HS-27A (cell line): ENCODE measurements at regions not wholly inside any gene's neighbourhood (a gene's known extent, or its start where the extent isn't known, plus 50 kb on each side); places are given as distances from the start of the nearest gene placed in this dataset.
A peak's percentile ranks its signal among the peaks of the same experiment; 100 is the strongest.
"Not testable (repeated sequence)": the region's sequence is repeated elsewhere in the genome, so short reads cannot be mapped to it uniquely, and the experiment has no call there.

Source experiments
- DNase-seq: peaks from one replicate; pipeline ENCODE4 v3.0.0-alpha.2; 2012; ENCODE audit warnings: low read depth, missing footprints

DNA sequence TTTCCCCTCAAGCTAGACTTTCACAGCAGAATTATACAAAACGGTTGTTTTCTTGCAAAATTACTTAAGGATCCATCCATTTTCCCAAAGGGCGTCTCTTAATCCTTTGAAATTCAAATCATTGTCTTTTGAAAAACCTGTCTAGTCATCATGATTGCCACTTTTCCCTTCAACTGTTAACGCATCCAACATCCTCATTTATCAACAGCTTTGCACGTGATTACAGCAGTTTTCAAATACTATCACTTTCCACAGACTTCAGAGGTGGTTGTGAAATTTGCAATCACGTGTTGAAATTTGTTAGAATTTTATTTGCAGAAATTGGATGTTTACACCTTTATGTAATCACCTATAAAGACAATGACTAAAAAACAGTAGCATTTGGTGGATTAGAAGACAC is 304.4 kb upstream of the SLC39A10 start:
- DNase-seq = no peak

DNA sequence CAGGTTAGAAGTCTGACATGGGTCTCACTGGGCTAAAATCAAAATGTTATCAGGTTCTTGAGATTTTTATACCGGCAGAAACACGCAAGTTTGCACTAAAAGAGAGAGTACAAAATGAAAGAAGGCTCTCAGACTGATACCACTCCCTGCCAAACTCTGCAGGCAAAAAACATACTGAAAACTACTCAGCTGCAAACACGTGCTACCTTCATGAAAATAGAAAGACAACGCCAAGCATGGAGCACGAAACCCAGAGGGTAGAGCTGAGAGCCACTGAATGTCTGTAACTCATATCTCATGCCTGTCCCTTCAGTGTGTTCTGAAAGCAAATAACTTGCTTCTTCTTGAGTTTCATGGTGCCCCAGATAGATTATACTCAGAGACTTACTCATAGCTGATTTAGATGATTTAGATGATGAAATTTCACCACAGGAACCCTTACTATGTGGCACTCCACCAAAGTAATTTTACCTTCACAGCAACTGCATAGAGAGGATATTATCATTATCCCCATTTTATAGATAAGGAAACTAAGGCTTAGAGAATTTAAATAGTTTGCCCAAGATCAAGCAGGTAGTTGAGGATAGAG is 313.0 kb upstream of the SLC39A10 start:
- no peak for DNase-seq

DNA sequence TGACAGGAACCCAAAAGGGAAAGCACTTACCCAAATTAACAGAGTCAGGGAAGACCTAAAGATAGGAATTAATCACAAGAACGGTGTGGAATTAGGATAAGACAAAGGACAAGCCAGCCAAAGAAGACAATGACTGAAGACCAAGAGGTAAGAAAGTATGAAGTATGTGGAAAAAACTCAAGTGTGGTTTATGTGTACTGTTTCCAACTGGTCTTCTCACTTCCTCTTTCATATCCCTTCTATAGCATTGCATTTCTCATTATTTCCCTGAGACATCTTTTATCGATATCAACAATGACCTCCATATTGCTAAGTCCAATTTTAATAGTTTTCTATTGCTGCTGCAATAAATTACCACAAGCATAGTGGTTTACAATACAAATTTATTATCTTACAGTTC is 313.5 kb upstream of the SLC39A10 start:
- DNase-seq = no peak

DNA sequence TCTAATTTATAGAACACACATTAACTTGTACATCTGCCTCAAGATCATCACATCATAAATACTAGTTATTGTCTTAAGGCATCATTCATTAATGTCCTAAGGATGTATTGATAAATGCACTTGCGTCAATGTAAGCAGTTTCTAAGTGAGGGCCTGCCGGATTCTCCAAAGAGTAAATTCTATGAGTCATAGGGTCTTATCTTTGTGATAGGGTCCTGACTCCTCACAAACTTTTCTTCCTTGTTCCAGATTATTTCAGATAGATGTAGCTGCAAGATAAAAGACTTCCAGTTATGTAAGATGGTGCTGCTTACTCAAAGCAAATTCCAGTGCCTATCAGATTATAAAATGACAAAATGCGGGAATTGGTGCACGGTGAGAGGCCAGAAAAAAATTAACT is 315.0 kb upstream of the SLC39A10 start:
- DNase-seq = no peak

GRCh38 chr2:195338856-195339255 is 318.2 kb upstream of the SLC39A10 start:
- no peak for DNase-seq

DNA sequence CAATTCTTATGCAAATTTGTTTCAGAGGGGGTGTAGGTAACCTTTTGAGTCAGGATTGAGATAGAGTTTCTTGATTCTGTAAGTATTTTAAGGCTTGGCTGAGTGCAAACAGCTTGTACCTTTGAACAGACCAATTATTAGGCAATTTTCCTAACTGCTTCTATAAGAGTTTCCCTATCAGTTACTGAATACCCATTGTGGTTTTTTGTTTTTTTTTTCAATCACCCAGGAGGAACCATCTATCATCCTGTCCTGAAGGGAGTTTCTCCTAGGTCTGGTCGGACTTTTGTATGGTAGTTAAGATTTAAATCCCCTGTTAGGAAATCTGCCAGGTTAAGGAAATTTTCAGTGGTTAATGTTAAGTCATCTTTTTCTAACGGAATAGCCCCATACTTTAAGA is 319.4 kb upstream of the SLC39A10 start:
- no peak for DNase-seq

DNA sequence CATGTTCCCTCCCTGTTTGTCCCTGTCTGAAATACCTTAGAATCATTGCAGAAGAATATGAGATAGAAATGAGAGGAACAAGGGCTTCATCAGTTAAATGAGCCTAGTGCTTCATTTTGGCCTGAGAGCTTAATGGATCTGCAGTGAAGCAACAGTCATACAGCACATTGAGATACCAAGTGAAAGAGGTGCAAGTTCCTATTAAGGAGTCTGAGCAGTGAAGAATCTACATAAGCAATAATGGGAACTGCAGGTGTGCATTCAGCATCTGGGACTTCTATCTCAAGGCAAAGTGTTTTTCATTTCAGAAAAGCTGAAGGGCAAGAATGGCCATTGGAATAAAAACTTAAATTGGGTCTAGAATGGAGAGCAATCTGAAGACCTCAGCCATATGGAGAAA is 323.2 kb upstream of the SLC39A10 start:
- DNase-seq = no peak

GRCh38 chr2:195331966-195332365 is 325.1 kb upstream of the SLC39A10 start:
- no peak for DNase-seq

DNA sequence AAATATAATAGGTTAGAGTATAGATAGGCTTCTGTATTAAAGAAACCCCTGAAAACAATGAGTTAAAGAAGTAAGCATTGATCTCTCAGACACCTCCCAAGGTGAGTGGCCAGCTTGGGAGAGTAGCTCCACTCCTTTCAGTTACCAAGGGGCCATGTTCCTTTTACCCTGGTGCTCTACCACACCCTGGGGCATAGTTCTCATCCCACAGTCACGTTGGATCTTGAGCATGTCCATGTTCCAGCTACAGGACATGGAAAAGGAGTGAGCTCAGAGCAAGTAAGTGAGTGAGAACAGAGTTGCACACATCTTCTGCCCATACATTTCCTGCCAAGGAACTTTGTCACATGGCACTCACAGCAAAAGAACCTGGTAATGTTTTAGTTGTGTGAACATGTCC is 325.9 kb upstream of the SLC39A10 start:
- DNase-seq = no peak

DNA sequence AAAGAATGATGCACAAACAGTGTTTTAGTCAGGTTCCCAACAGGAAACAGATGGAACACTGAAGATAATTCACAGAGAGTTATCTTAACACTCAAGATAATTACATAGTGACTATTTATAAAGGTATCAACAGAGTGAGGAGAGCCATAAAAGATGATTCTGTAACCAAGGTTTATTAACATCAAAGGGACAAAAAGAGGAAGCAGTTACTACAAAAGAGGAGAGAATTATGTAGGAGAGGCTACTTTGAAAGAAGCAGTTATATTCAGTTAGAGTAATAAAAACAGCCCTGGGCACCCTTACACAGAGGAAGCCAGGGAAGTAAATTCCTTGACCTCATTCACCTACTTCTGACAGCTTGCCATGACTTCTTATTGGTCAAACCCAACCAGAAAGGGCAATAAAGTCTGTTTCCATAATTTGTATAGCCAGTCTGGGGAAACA is 326.5 kb upstream of the SLC39A10 start:
- no peak for DNase-seq

DNA sequence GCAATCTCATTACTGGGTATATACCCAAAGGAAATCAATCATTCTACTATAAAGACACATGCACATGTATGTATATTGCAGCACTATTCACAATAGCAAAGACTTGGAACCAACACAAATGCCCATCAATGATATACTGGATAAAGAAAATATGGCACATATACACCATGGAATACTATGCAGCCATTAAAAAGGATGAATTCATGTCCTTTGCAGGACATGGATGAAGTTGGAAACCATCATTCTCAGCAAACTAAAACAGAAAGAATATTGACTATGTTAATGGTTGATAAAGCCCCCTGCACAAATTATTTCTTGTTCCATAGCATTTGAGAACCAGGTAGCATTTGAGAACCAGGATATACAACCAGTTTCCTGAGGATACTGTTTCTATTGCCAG is 327.2 kb upstream of the SLC39A10 start:
- not testable (repeated sequence) for DNase-seq

- no peak for DNase-seq
Measured at GRCh38 chr2:195326537-195326936, 330.5 kb upstream of the SLC39A10 start.

DNA sequence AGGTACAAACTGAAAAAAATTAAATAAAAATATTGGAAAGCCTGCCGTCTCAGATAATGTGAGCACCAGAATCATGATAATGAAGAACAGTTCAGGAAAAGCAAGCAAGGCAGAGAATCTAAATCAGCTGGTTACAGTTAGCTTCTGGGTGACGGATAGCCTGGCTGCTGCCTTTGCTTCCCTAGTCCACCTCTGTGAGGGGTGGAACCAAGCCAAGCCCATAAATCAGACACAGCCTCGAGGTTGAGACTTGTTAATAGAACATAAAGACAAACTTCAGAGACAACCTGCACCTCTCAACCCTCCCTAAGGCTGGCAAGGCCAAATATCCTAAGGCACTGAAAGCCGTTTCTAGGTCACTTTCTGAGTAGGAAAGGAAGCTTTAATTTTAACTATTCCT is 334.7 kb upstream of the SLC39A10 start:
- DNase-seq = no peak

- no peak for DNase-seq
Measured at GRCh38 chr2:195320413-195320973, 336.5 kb upstream of the SLC39A10 start.

GRCh38 chr2:195319548-195320412 is 337.2 kb upstream of the SLC39A10 start:
- DNase-seq = no peak

- DNase-seq = peak; percentile 42
Measured at GRCh38 chr2:195319112-195319460, 337.9 kb upstream of the SLC39A10 start.

DNA sequence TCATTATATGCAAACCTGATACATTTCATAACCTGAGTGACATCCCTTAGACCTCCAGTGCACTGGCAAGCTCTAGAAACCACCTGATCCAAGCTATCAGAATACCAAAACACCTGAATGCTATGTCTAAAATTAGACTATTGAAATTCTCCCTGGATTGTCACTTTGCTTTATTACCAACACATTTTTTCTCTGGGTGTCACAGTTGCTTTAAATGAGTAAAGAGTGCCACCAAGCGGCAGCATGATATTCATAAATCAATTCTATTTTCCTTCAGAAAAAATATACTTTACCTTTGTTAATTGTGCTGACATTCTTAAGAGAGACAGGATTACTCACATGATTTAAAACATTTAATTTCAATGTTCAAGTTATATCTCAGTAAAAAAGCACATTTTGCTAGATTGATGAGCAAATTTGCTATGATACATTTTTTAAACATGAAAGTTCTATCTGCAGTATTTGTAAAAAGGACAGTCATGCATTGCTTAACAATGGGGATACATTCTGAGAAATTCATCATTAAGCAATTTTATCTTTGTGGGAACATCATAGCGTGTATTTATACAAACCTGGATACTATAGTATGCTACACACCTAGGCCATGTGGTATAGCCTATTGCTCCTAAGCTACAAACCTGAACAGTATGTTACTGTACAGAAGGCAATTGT is 338.4 kb upstream of the SLC39A10 start:
- DNase-seq = no peak

- DNase-seq = no peak
Measured at GRCh38 chr2:195317550-195317949, 339.5 kb upstream of the SLC39A10 start.

DNA sequence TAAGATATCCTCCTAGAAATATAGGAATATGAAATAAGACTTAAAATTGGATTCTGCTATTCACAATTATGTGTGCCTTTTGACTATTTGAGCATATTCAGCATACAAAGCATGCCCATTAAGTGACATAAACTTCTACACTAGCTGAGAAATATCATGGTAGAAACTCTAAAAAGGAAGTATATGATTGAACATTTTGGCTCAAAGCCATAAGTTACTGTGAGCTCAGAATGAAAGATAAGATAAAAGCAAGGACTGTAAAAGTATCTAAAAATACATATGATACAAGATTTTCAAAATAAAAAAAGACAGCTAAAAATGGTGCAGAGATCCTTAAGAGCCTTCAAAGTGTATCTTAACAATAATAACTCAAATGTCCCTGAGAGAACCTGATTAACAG is 340.5 kb upstream of the SLC39A10 start:
- no peak for DNase-seq

DNA sequence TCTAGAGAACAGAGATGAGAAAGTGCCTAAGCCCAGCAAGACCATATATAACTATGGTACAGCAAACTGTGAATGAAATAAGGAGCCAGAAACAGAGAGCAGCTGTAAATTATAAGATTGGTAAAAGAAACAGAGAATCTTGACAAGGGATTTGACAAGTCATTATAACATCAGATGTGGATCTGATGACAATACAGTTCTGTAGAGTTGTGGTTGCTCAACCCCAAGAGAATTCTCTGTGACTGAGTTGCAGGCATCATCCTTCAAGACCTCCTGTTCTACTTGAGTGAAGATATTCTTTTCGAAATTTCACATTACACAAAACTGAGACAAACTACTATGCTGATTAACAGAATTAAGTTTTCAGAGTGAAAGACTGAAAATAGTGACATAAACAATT is 343.1 kb upstream of the SLC39A10 start:
- DNase-seq = no peak

- no peak for DNase-seq
Measured at GRCh38 chr2:195312662-195313061, 344.4 kb upstream of the SLC39A10 start.

- no peak for DNase-seq
Measured at GRCh38 chr2:195308163-195308562, 348.9 kb upstream of the SLC39A10 start.

GRCh38 chr2:195307751-195308150 is 349.3 kb upstream of the SLC39A10 start:
- no peak for DNase-seq
